Activated CD4-positive, alpha-beta memory T cell treated with anti-CD3 and anti-CD28 coated beads for 36 hours (primary cell): ENCODE measurements at regions not wholly inside any gene's neighbourhood (a gene's known extent, or its start where the extent isn't known, plus 50 kb on each side); places are given as distances from the start of the nearest gene placed in this dataset.

ENCODE experiments used
- CTCF ChIA-PET: fragments of 350-600 bp; sonication (Branson Sonifier 250); formaldehyde crosslinking; loops from one replicate; lab custom pipeline; 2021; ENCODE audit warnings: antibody characterized with exemption, inconsistent platforms; lab: Charles Lee
- POLR2A ChIA-PET: fragments of 350-600 bp; sonication (Branson Sonifier 250); formaldehyde crosslinking; loops from one replicate; lab custom pipeline; 2021; ENCODE audit warnings: antibody characterized with exemption; lab: Charles Lee
- DNase-seq: peaks from one replicate; pipeline ENCODE4 v3.0.0-alpha.2; 2020
- H3K27ac Mint-ChIP-seq: one replicate; pipeline ENCODE4 v1.8.0; 2021; ENCODE audit warnings: mixed read lengths
- H3K27me3 Mint-ChIP-seq: one replicate; pipeline ENCODE4 v1.8.0; 2021; ENCODE audit warnings: mixed read lengths
- H3K36me3 Mint-ChIP-seq: one replicate; pipeline ENCODE4 v1.8.0; 2021; ENCODE audit warnings: mixed read lengths
- H3K4me1 Mint-ChIP-seq: one replicate; pipeline ENCODE4 v1.8.0; 2021; ENCODE audit warnings: low read depth, mixed read lengths
- H3K4me3 Mint-ChIP-seq: one replicate; pipeline ENCODE4 v1.8.0; 2021; ENCODE audit warnings: mild to moderate bottlenecking, mixed read lengths
- H3K9me3 Mint-ChIP-seq: one replicate; pipeline ENCODE4 v1.8.0; 2021; ENCODE audit warnings: mixed read lengths
- intact Hi-C: fragments of 100-400 bp; cut with micrococcal nuclease; formaldehyde crosslinking; loops from one replicate; pipeline ENCODE4 v1.15.1; 2023

- H3K27ac Mint-ChIP-seq = no peak overlapping the region
- H3K4me3 Mint-ChIP-seq = no peak overlapping the region
- ChIA-PET POLR2A (no interaction called here), CTCF (no interaction called here)
- H3K4me1 Mint-ChIP-seq = peaks cover 12% of the 10 kb centered on the region
- no peaks in the 10 kb centered on the region for H3K36me3 Mint-ChIP-seq
- intact Hi-C loops = loop anchor here (10.0 kb wide), 1 partner anchor 95 kb away; no protein-coding TSS in a partner anchor
- no peaks in the 10 kb centered on the region for H3K9me3 Mint-ChIP-seq
- no peak for DNase-seq
- no peaks in the 10 kb centered on the region for H3K27me3 Mint-ChIP-seq
These were observed 131.7 kb upstream of the PRSS58 start for GRCh38 chr7:142389544-142389943.

- Mint-ChIP-seq H3K27me3 (no peaks in the 10 kb centered on the region), H3K9me3 (no peaks in the 10 kb centered on the region), H3K4me1 (peaks cover 21% of the 10 kb centered on the region), H3K36me3 (no peaks in the 10 kb centered on the region), H3K27ac (peak overlapping the region; percentile 50), H3K4me3 (peak overlapping the region; percentile 60)
- intact Hi-C loops = loop anchor here (1.0 to 10.0 kb wide), 3 partner anchors 27 to 423 kb away; no protein-coding TSS in a partner anchor
- peak; percentile 69 for DNase-seq
- CTCF ChIA-PET = interaction anchor here (0.6 to 5.0 kb wide), 17 partner anchors 9 to 830 kb away, joined by 3 to 26 read pairs (median 3); no protein-coding TSS in a partner anchor
- POLR2A ChIA-PET = no interaction called here
These were observed 127.9 kb upstream of the PRSS58 start for GRCh38 chr7:142385491-142386340.

GRCh38 chr7:142384493-142384922 lies 126.7 kb upstream of the PRSS58 start:
- ChIA-PET POLR2A (interaction anchor here (0.9 to 1.4 kb wide), 2 partner anchors 414 to 424 kb away, joined by 3 to 4 read pairs; no protein-coding TSS in a partner anchor), CTCF (interaction anchor here (0.8 to 5.0 kb wide), 12 partner anchors 9 to 831 kb away, joined by 3 to 26 read pairs (median 4); no protein-coding TSS in a partner anchor)
- Mint-ChIP-seq H3K4me3 (peak overlapping the region; percentile 60), H3K9me3 (no peaks in the 10 kb centered on the region), H3K36me3 (no peaks in the 10 kb centered on the region), H3K27me3 (no peaks in the 10 kb centered on the region), H3K27ac (peak overlapping the region; percentile 84), H3K4me1 (peaks cover 21% of the 10 kb centered on the region)
- DNase-seq = peak; percentile 68
- intact Hi-C loops = loop anchor here (2.0 to 10.0 kb wide), 2 partner anchors 100 to 424 kb away; no protein-coding TSS in a partner anchor

DNA sequence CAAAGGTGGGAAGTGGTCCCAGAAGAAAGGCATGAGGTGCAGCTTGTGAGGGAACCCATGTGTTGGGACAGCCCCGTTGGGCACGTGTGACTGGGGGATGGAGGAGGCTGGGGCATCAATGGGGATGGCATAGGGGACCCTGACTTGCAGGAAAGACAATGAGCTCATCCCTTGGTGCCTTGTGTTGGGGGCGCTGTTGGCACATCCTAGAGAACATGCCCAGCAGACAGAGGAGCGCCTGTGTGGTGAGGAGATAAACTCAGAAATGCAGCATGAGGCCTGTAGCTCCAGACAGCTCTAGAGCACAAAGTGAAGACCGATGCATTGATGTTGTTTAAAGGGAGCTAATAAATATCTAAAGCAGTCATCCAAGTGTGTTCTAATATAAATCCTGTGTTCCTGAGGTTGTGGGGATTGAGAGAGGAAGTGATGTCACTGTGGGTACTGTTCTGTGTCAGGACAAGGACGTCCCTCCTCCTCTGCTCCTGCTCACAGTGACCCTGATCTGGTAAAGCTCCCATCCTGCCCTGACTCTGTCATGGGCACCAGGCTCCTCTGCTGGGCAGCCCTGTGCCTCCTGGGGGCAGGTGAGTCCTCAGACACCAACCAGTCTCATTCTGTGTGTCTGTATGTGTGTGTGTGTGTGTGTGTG lies 126.1 kb upstream of the PRSS58 start:
- H3K27me3 Mint-ChIP-seq = no peaks in the 10 kb centered on the region
- peaks cover 21% of the 10 kb centered on the region for H3K4me1 Mint-ChIP-seq
- H3K4me3 Mint-ChIP-seq = peak overlapping the region; percentile 60
- CTCF ChIA-PET = interaction anchor here (0.7 to 5.0 kb wide), 14 partner anchors 8 to 831 kb away, joined by 3 to 26 read pairs (median 3); no protein-coding TSS in a partner anchor
- no peaks in the 10 kb centered on the region for H3K9me3 Mint-ChIP-seq
- intact Hi-C loops = loop anchor here (2.0 to 10.0 kb wide), 2 partner anchors 101 to 425 kb away; no protein-coding TSS in a partner anchor
- POLR2A ChIA-PET = interaction anchor here (0.9 to 1.4 kb wide), 2 partner anchors 415 to 424 kb away, joined by 3 to 4 read pairs; no protein-coding TSS in a partner anchor
- no peaks in the 10 kb centered on the region for H3K36me3 Mint-ChIP-seq
- peak; percentile 55 for DNase-seq
- peak overlapping the region; percentile 84 for H3K27ac Mint-ChIP-seq

DNA sequence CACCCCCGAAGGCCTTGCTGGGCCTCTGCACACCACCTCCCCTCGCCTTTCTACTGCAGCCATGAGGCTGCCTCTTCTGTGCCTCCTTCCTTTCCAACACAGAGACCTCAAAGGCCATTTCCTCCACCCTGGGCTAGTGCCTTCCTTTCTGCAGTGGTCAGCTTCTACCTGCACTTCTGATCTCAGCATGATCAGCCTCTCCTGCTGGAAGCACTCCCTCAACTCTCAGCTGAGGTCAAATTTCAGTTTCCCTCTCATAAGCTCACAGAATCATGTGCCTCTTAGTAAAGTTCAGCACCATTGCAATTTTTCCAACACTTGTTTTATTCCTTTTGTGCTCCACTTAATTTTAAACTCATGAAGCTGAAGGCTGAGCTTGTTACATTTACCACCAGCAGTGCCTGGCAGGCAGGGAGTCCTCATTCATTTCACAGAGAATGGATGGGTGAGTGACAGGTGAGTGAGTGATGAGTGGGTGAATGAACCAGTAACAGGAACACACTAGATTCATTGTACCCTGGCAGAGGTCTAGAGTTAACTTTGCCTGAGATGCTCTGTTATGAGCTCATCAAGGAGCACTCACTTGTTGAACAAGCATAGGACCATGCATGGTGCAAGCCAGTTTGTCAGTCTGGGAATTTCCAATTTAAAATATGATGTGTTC lies 124.0 kb upstream of the PRSS58 start:
- no peak overlapping the region for H3K4me3 Mint-ChIP-seq
- H3K27me3 Mint-ChIP-seq = no peaks in the 10 kb centered on the region
- peaks cover 21% of the 10 kb centered on the region for H3K4me1 Mint-ChIP-seq
- CTCF ChIA-PET = interaction anchor here (0.7 to 1.5 kb wide), 3 partner anchors 23 to 116 kb away, joined by 3 read pairs; no protein-coding TSS in a partner anchor
- H3K36me3 Mint-ChIP-seq = no peaks in the 10 kb centered on the region
- H3K27ac Mint-ChIP-seq = peak overlapping the region; percentile 33
- POLR2A ChIA-PET = interaction anchor here (0.6 kb wide), 1 partner anchor 29 kb away, joined by 4 read pairs; no protein-coding TSS in a partner anchor
- H3K9me3 Mint-ChIP-seq = no peaks in the 10 kb centered on the region
- DNase-seq = no peak
- intact Hi-C loops = loop anchor here (10.0 kb wide), 1 partner anchor 103 kb away; no protein-coding TSS in a partner anchor

GRCh38 chr7:142380069-142380468 lies 122.2 kb upstream of the PRSS58 start:
- ChIA-PET CTCF (no interaction called here), POLR2A (no interaction called here)
- Mint-ChIP-seq H3K9me3 (no peaks in the 10 kb centered on the region), H3K4me3 (no peak overlapping the region), H3K27me3 (no peaks in the 10 kb centered on the region), H3K27ac (no peak overlapping the region), H3K36me3 (no peaks in the 10 kb centered on the region), H3K4me1 (peaks cover 16% of the 10 kb centered on the region)
- no peak for DNase-seq
- intact Hi-C loops = loop anchor here (10.0 kb wide), 1 partner anchor 105 kb away; no protein-coding TSS in a partner anchor

- Mint-ChIP-seq H3K4me3 (no peak overlapping the region), H3K36me3 (no peaks in the 10 kb centered on the region), H3K27ac (no peak overlapping the region), H3K9me3 (no peaks in the 10 kb centered on the region), H3K4me1 (peaks cover 9% of the 10 kb centered on the region), H3K27me3 (no peaks in the 10 kb centered on the region)
- DNase-seq = no peak
- POLR2A ChIA-PET = no interaction called here
- CTCF ChIA-PET = interaction anchor here (1.5 kb wide), 1 partner anchor 8 kb away, joined by 4 read pairs; no protein-coding TSS in a partner anchor
- intact Hi-C loops = no loop called here
These were observed 121.5 kb upstream of the PRSS58 start for GRCh38 chr7:142379201-142379885.

DNA sequence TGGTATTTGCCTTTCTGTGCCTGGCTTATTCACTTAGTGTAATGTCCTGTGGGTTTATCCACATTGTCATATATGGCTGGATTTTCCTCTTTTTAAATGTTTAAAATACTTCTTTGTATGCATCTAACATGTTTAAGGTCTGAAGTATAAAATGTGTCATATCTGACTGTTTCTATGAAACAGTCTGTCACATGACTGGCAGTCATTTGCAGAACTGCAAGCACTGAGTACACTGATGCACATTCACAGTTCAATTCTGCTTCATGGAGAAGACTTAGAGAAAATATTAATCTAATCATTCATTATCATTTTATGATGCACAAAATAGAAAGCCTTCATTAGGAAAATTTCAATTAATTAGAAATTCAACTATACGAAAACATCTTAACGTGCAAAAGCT lies 119.7 kb upstream of the PRSS58 start:
- DNase-seq = no peak
- Mint-ChIP-seq H3K9me3 (no peaks in the 10 kb centered on the region), H3K4me1 (no peaks in the 10 kb centered on the region), H3K27ac (peak overlapping the region; percentile 31), H3K36me3 (no peaks in the 10 kb centered on the region), H3K4me3 (no peak overlapping the region), H3K27me3 (no peaks in the 10 kb centered on the region)
- intact Hi-C loops = no loop called here
- ChIA-PET CTCF (interaction anchor here (0.6 kb wide), 1 partner anchor 33 kb away, joined by 3 read pairs; no protein-coding TSS in a partner anchor), POLR2A (no interaction called here)

DNA sequence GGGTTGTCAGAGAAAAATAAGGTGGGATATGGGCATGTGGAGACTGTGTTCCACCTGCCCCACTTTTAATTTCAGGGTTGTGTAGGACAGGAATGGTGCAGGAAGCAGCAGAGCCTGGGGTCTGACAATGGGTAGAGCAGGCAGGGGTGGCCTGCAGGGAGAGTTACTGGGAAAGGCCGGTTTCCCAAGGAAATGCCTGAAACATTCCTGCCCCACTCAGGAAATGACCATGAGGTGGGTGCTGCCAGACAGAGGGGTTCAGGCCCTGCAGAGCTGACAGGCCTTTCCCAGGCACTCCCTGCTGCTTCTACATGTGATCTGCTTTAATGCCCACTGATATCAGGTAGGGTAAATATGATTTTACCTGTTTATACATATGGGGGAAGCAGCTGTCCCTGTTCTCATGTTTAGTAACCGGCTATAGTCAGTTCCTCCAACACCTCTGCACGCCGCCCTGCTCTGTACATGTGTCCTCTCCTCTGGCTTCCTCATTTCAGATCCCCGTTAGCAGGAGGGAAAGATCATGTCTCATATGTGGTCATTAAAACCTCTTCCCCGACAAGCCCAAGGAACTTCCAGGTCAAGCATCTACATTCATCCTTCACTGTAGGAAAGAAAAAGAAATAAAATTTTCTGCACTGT lies 118.6 kb upstream of the PRSS58 start:
- CTCF ChIA-PET = interaction anchor here (1.0 to 1.1 kb wide), 3 partner anchors 8 to 19 kb away, joined by 3 to 6 read pairs (median 4); no protein-coding TSS in a partner anchor
- Mint-ChIP-seq H3K4me3 (no peak overlapping the region), H3K4me1 (no peaks in the 10 kb centered on the region), H3K36me3 (no peaks in the 10 kb centered on the region), H3K9me3 (no peaks in the 10 kb centered on the region), H3K27me3 (peaks cover 4% of the 10 kb centered on the region), H3K27ac (peak overlapping the region; percentile 42)
- intact Hi-C loops = no loop called here
- DNase-seq = no peak
- POLR2A ChIA-PET = interaction anchor here (0.5 kb wide), 1 partner anchor 50 kb away, joined by 3 read pairs; no protein-coding TSS in a partner anchor

- Mint-ChIP-seq H3K36me3 (no peaks in the 10 kb centered on the region), H3K4me1 (no peaks in the 10 kb centered on the region), H3K27ac (peak overlapping the region; percentile 42), H3K9me3 (no peaks in the 10 kb centered on the region), H3K4me3 (peak overlapping the region; percentile 20), H3K27me3 (peaks cover 4% of the 10 kb centered on the region)
- intact Hi-C loops = no loop called here
- peak; percentile 46 for DNase-seq
- POLR2A ChIA-PET = interaction anchor here (0.5 kb wide), 1 partner anchor 49 kb away, joined by 3 read pairs; no protein-coding TSS in a partner anchor
- CTCF ChIA-PET = interaction anchor here (0.7 to 1.4 kb wide), 6 partner anchors 9 to 436 kb away, joined by 3 to 6 read pairs (median 4); no protein-coding TSS in a partner anchor
These were observed 118.0 kb upstream of the PRSS58 start for GRCh38 chr7:142375710-142376313.
